Glutamatergic neuron (in vitro differentiated cells): ENCODE measurements at regions not wholly inside any gene's neighbourhood (a gene's known extent, or its start where the extent isn't known, plus 50 kb on each side); places are given as distances from the start of the nearest gene placed in this dataset.
"Not testable (repeated sequence)": the region's sequence is repeated elsewhere in the genome, so short reads cannot be mapped to it uniquely, and the experiment has no call there.

Experiments
- DNase-seq: peaks from one replicate; pipeline ENCODE4 v3.0.0; 2022
- H3K27ac Mint-ChIP-seq: one replicate; pipeline ENCODE4 v1.8.0; 2020; ENCODE audit warnings: mild to moderate bottlenecking, mixed read lengths, inconsistent platforms; ENCODE audit not compliant: unreplicated experiment
- H3K27me3 Mint-ChIP-seq: one replicate; pipeline ENCODE4 v1.8.0; 2020; ENCODE audit warnings: mild to moderate bottlenecking, moderate library complexity, mixed read lengths, inconsistent platforms; ENCODE audit not compliant: unreplicated experiment
- H3K36me3 Mint-ChIP-seq: one replicate; pipeline ENCODE4 v1.8.0; 2020; ENCODE audit warnings: mild to moderate bottlenecking, mixed read lengths, inconsistent platforms; ENCODE audit not compliant: unreplicated experiment
- H3K4me1 Mint-ChIP-seq: one replicate; pipeline ENCODE4 v1.8.0; 2020; ENCODE audit warnings: mild to moderate bottlenecking, low read depth, mixed read lengths, inconsistent platforms; ENCODE audit not compliant: unreplicated experiment
- H3K4me3 Mint-ChIP-seq: one replicate; pipeline ENCODE4 v1.8.0; 2020; ENCODE audit warnings: mild to moderate bottlenecking, mixed read lengths, inconsistent platforms; ENCODE audit not compliant: unreplicated experiment
- H3K9me3 Mint-ChIP-seq: one replicate; pipeline ENCODE4 v1.8.0; 2020; ENCODE audit warnings: mild to moderate bottlenecking, moderate library complexity, mixed read lengths, inconsistent platforms; ENCODE audit not compliant: unreplicated experiment
- CTCF ChIP-seq: fragments of 200-600 bp; sonication (generic); IDR thresholded peaks from one replicate; pipeline ENCODE4 v1.5.0; 2021; ENCODE audit not compliant: partially characterized antibody, unreplicated experiment

- Mint-ChIP-seq H3K9me3 (no peaks in the 10 kb centered on the region), H3K27me3 (peaks cover 3% of the 10 kb centered on the region), H3K4me1 (no peaks in the 10 kb centered on the region), H3K36me3 (peaks cover 8% of the 10 kb centered on the region), H3K4me3 (no peak overlapping the region), H3K27ac (no peak overlapping the region)
- no peak for DNase-seq
- TF ChIP-seq CTCF = no peak
These were observed 493.7 kb upstream of the GRM7 start for GRCh38 chr3:6367171-6367570.

GRCh38 chr3:6392123-6392522 is 468.8 kb upstream of the GRM7 start:
- H3K9me3 Mint-ChIP-seq = peaks cover 1% of the 10 kb centered on the region
- no peak overlapping the region for H3K4me3 Mint-ChIP-seq
- H3K4me1 Mint-ChIP-seq = no peaks in the 10 kb centered on the region
- no peak overlapping the region for H3K27ac Mint-ChIP-seq
- no peak for DNase-seq
- no peaks in the 10 kb centered on the region for H3K27me3 Mint-ChIP-seq
- TF ChIP-seq CTCF = no peak
- no peaks in the 10 kb centered on the region for H3K36me3 Mint-ChIP-seq

- no peaks in the 10 kb centered on the region for H3K27me3 Mint-ChIP-seq
- no peaks in the 10 kb centered on the region for H3K4me1 Mint-ChIP-seq
- H3K36me3 Mint-ChIP-seq = no peaks in the 10 kb centered on the region
- H3K9me3 Mint-ChIP-seq = peaks cover 2% of the 10 kb centered on the region
- H3K27ac Mint-ChIP-seq = no peak overlapping the region
- DNase-seq = no peak
- no peak for TF ChIP-seq CTCF
- no peak overlapping the region for H3K4me3 Mint-ChIP-seq
These were observed 466.0 kb upstream of the GRM7 start for GRCh38 chr3:6394944-6395343.

GRCh38 chr3:6396631-6397030 is 464.3 kb upstream of the GRM7 start:
- no peak overlapping the region for H3K27ac Mint-ChIP-seq
- no peak for DNase-seq
- peaks cover 2% of the 10 kb centered on the region for H3K9me3 Mint-ChIP-seq
- TF ChIP-seq CTCF = no peak
- H3K4me1 Mint-ChIP-seq = no peaks in the 10 kb centered on the region
- no peaks in the 10 kb centered on the region for H3K36me3 Mint-ChIP-seq
- no peaks in the 10 kb centered on the region for H3K27me3 Mint-ChIP-seq
- no peak overlapping the region for H3K4me3 Mint-ChIP-seq

- H3K9me3 Mint-ChIP-seq, H3K27ac Mint-ChIP-seq, DNase-seq, H3K4me3 Mint-ChIP-seq, H3K27me3 Mint-ChIP-seq, H3K4me1 Mint-ChIP-seq, H3K36me3 Mint-ChIP-seq: not testable (repeated sequence)
These were observed 458.2 kb upstream of the GRM7 start for GRCh38 chr3:6402666-6403065.

GRCh38 chr3:6406923-6407322 is 454.0 kb upstream of the GRM7 start:
- not testable (repeated sequence) for H3K4me3 Mint-ChIP-seq, H3K27ac Mint-ChIP-seq, DNase-seq, H3K27me3 Mint-ChIP-seq, H3K4me1 Mint-ChIP-seq, H3K9me3 Mint-ChIP-seq, H3K36me3 Mint-ChIP-seq
